ENCODE measurements at regions not wholly inside any gene's neighbourhood (a gene's known extent, or its start where the extent isn't known, plus 50 kb on each side); places are given as distances from the start of the nearest gene placed in this dataset.

DNA sequence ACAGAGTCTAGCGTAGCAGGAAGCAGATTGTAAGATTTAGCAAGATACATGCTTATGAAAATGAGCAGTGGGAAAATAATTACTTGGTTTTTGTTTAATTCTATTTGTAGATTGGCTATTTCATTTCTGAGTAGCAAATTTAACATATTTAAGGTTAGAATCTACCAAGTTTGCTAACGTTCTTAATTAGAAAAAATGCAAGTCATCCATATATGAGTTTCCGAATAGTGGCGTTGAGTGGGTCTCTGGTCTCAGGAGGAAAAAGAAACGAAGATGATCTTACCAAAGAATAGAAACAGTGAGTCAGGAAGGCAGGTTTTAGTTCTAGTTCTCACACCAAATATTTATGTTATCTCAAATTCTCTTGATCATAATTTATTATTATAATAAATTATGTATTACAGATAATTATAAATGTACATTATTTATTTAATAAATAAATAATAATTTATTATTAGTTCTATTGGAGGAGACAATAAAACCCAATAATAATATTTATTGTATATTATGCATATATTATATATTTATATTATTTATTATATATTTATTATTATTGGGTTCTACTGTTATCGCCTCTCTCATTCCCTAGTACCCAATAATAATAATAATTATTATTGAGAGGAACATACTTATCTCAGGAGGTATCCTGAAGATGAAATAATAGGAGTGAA lies 194.3 kb upstream of the PITRM1 start:
- Histone ChIP-seq H3K4me1 (ENCODE audit: control insufficient read depth, extremely low read depth, insufficient read depth, low read length) (peaks cover 4% of the 10 kb centered on the region), H3K4me3 (replicated peaks in 1 of 3; ENCODE audit: insufficient read depth in 1 of 3, low read depth in 1 of 3, low read length in 3 of 3) (no peak overlapping the region), H3K27me3 (ENCODE audit: control insufficient read depth in 2 of 2, insufficient read depth in 2 of 2, low read length in 2 of 2) (no peaks in the 10 kb centered on the region), H3K79me2 (ENCODE audit: control insufficient read depth, insufficient read depth, low read length) (no peaks in the 10 kb centered on the region), H3K27ac (ENCODE audit: insufficient read depth, low read depth, low read length) (no peak overlapping the region), H3K9me1 (replicated peaks; ENCODE audit: control insufficient read depth, extremely low read depth, insufficient read depth, low read length) (no peaks in the 10 kb centered on the region), H3K9ac (replicated peaks; ENCODE audit: extremely low read depth, insufficient read depth, low read length) (no peak overlapping the region), H3K9me3 (replicated peaks; ENCODE audit: control insufficient read depth, insufficient read depth, low read length) (no peaks in the 10 kb centered on the region), H3K4me2 (ENCODE audit: insufficient read depth, low read length) (no peak overlapping the region), H3K36me3 (ENCODE audit: control insufficient read depth in 2 of 2, extremely low read depth in 1 of 2, insufficient read depth in 2 of 2, low read length in 2 of 2) (no peaks in the 10 kb centered on the region), H2AFZ (ENCODE audit: low read depth, low read length) (no peak overlapping the region), H4K20me1 (replicated peaks; ENCODE audit: control insufficient read depth, extremely low read depth, insufficient read depth, low read length) (no peaks in the 10 kb centered on the region)
- TF ChIP-seq MYC (IDR thresholded peaks at IDR 0.05; ENCODE audit: low read depth, low read length) (no peak), EZH2 (IDR thresholded peaks at IDR 0.05; ENCODE audit: borderline replicate concordance, low read depth, low read length, severe bottlenecking) (no peak), FOS (IDR thresholded peaks at IDR 0.05; ENCODE audit: borderline replicate concordance, insufficient read depth, low read length) (no peak), JUN (IDR thresholded peaks at IDR 0.05; ENCODE audit: borderline replicate concordance, insufficient read depth, insufficient read length, low read depth) (no peak), GATA2 (IDR thresholded peaks at IDR 0.05; ENCODE audit: insufficient read depth, insufficient read length, low read depth, low read length) (no peak), POLR2A (IDR thresholded peaks at IDR 0.05; ENCODE audit: low read depth, low read length) (no peak), POLR2AphosphoS5 (IDR thresholded peaks at IDR 0.05; ENCODE audit: insufficient read depth, low read depth, low read length) (no peak)
- TF ChIP-seq, protein P1, sequence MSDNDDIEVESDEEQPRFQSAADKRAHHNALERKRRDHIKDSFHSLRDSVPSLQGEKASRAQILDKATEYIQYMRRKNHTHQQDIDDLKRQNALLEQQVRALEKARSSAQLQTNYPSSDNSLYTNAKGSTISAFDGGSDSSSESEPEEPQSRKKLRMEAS (IDR thresholded peaks at IDR 0.05; ENCODE audit: insufficient read depth, insufficient read length): no peak
- CTCF ChIA-PET: no interaction called here
- DNase-seq (ENCODE audit: low read depth, low spot score): no peak
- POLR2A ChIA-PET: no interaction called here
- dilution Hi-C loops (cut with MboI; ENCODE audit: extremely low pct_ligation_motif_present, low sequenced_read_pairs): no loop called here
- intact Hi-C loops (cut with micrococcal nuclease): loop anchor here (10.0 kb wide), 1 partner anchor 122 kb away; no protein-coding TSS in a partner anchor
- FAIRE-seq: no peak
- BruUV-seq (replicated peaks): no TSS peak
